ENCODE measurements at regions not wholly inside any gene's neighbourhood (a gene's known extent, or its start where the extent isn't known, plus 50 kb on each side); places are given as distances from the start of the nearest gene placed in this dataset.

DNA sequence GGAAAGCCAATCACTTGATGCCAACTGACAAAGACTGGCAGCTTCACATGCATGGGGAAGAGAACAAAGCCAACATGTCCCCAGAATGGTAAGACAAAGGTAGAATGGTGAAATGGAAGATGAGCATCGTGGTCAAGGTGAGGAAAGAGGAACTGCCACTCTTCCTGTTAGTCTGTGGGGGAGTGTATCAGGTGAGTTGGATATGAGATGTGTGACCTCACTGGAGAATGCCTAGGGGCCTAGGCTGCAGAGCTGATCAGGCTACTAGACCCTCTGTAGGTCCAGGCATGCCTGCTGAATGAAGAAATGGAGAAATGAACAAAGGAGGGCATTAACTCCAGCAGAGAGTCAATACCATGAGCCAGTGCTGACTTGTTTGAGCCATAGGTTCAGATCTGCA is 112.4 kb upstream of the SLC1A3 start:
- Mint-ChIP-seq H3K36me3 (ENCODE audit: low read depth) (no peaks in the 10 kb centered on the region), H3K27ac (no peak overlapping the region), H3K4me3 (no peak overlapping the region), H3K4me1 (peaks cover 7% of the 10 kb centered on the region), H3K27me3 (ENCODE audit: insufficient read depth) (peaks cover 12% of the 10 kb centered on the region), H3K9me3 (no peaks in the 10 kb centered on the region)
- no peaks in the 10 kb centered on the region for H3K27me3 ChIP-seq (ENCODE audit: control insufficient read depth, insufficient read depth, low read length, poor library complexity, severe bottlenecking)
- no peak overlapping the region for H3K4me3 ChIP-seq (ENCODE audit: low read length)
- H3K9me3 ChIP-seq (ENCODE audit: control insufficient read depth, low read length) = no peaks in the 10 kb centered on the region
- TF ChIP-seq, protein P1, sequence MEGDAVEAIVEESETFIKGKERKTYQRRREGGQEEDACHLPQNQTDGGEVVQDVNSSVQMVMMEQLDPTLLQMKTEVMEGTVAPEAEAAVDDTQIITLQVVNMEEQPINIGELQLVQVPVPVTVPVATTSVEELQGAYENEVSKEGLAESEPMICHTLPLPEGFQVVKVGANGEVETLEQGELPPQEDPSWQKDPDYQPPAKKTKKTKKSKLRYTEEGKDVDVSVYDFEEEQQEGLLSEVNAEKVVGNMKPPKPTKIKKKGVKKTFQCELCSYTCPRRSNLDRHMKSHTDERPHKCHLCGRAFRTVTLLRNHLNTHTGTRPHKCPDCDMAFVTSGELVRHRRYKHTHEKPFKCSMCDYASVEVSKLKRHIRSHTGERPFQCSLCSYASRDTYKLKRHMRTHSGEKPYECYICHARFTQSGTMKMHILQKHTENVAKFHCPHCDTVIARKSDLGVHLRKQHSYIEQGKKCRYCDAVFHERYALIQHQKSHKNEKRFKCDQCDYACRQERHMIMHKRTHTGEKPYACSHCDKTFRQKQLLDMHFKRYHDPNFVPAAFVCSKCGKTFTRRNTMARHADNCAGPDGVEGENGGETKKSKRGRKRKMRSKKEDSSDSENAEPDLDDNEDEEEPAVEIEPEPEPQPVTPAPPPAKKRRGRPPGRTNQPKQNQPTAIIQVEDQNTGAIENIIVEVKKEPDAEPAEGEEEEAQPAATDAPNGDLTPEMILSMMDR (conservative IDR thresholded peaks at IDR 0.05) = no peak
- no peaks in the 10 kb centered on the region for H3K4me1 ChIP-seq (ENCODE audit: control insufficient read depth, insufficient read depth, low read length)
- H3K36me3 ChIP-seq (ENCODE audit: control insufficient read depth, insufficient read depth, low read length) = no peaks in the 10 kb centered on the region
- no peak overlapping the region for H3K27ac ChIP-seq (ENCODE audit: low read depth, low read length)
- H3K9ac ChIP-seq (ENCODE audit: extremely low read depth, low read length, poor library complexity, severe bottlenecking) = no peak overlapping the region
- no peak for DNase-seq
- WGBS, 2 experiments (ENCODE audit: insufficient coverage in 1 of 2, insufficient read length in 1 of 2) = 82 to 100% methylated on average over 1 of the region's 1 CpG

DNA sequence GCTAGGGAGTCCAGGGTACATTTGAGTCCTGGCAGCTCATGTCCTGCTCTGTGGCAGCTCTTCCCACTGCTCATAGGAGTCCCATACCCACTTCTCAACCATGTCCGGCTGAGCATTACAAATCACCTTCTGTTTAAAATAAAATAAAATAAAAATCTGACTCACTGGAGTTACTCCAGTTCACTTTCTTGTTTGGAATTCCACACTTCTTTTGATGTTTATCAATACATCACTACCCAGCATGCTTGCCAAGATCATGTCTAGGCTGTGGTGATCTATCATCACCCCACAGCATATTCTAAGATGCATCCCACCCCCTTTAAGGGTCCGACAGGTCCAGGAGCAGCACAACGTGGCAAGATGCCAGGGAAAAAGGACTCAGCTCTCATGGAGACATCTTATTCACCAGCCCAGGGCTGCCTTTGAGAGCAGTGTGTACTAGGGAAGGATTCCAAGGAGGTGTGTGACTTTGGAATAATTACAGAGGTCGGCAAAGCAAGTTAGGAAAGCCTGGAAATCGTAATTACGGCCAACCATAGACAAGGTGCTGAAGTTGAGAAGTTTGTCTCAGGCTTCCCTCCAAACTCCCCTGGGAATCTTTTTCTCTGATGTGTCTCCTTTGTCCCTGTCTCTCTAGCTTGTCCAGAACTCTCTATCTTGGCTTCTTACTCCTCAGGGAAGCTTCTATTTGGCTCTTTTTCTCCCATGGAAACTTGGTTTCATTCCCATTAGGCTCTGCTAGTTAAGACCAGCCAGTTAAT is 111.4 kb upstream of the SLC1A3 start:
- Histone ChIP-seq H3K9me3 (ENCODE audit: control insufficient read depth, low read length) (no peaks in the 10 kb centered on the region), H3K27ac (ENCODE audit: low read depth, low read length) (no peak overlapping the region), H3K4me3 (ENCODE audit: low read length) (no peak overlapping the region), H3K36me3 (ENCODE audit: control insufficient read depth, insufficient read depth, low read length) (no peaks in the 10 kb centered on the region), H3K27me3 (ENCODE audit: control insufficient read depth, insufficient read depth, low read length, poor library complexity, severe bottlenecking) (no peaks in the 10 kb centered on the region), H3K9ac (ENCODE audit: extremely low read depth, low read length, poor library complexity, severe bottlenecking) (no peak overlapping the region), H3K4me1 (ENCODE audit: control insufficient read depth, insufficient read depth, low read length) (no peaks in the 10 kb centered on the region)
- Mint-ChIP-seq H3K27me3 (ENCODE audit: insufficient read depth) (peaks cover 17% of the 10 kb centered on the region), H3K4me1 (peaks cover 7% of the 10 kb centered on the region), H3K9me3 (no peaks in the 10 kb centered on the region), H3K4me3 (no peak overlapping the region), H3K36me3 (ENCODE audit: low read depth) (no peaks in the 10 kb centered on the region), H3K27ac (no peak overlapping the region)
- 91 to 94% methylated on average over 3 to 6 of the region's 6 CpGs for WGBS, 2 experiments (ENCODE audit: insufficient coverage in 1 of 2, insufficient read length in 1 of 2)
- no peak for DNase-seq
- TF ChIP-seq, protein P1 (conservative IDR thresholded peaks at IDR 0.05) = no peak

DNA sequence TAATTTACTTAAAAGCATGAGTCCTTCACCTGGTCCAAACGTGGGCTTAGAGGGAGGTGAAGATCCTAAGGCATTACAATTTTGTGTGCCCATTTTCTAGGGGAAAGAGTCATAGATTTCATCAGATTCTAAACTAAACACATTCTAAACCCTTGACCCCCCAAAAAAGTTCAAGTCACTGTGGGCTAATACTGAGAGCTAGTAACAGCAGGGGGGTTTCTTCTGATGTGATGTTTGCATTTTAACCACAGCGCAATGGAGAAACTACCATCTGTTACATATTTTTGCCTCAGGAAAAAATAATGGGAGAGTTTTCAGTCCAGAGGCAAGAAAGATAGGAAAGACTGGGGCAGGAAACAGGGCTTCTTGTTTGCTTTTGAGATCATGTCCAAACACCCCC is 110.8 kb upstream of the SLC1A3 start:
- no peak for DNase-seq
- Mint-ChIP-seq H3K4me1 (peaks cover 7% of the 10 kb centered on the region), H3K9me3 (no peaks in the 10 kb centered on the region), H3K27me3 (ENCODE audit: insufficient read depth) (peaks cover 13% of the 10 kb centered on the region), H3K27ac (no peak overlapping the region), H3K4me3 (no peak overlapping the region), H3K36me3 (ENCODE audit: low read depth) (no peaks in the 10 kb centered on the region)
- Histone ChIP-seq H3K9ac (ENCODE audit: extremely low read depth, low read length, poor library complexity, severe bottlenecking) (no peak overlapping the region), H3K27me3 (ENCODE audit: control insufficient read depth, insufficient read depth, low read length, poor library complexity, severe bottlenecking) (no peaks in the 10 kb centered on the region), H3K4me3 (ENCODE audit: low read length) (no peak overlapping the region), H3K4me1 (ENCODE audit: control insufficient read depth, insufficient read depth, low read length) (no peaks in the 10 kb centered on the region), H3K36me3 (ENCODE audit: control insufficient read depth, insufficient read depth, low read length) (no peaks in the 10 kb centered on the region), H3K9me3 (ENCODE audit: control insufficient read depth, low read length) (no peaks in the 10 kb centered on the region), H3K27ac (ENCODE audit: low read depth, low read length) (no peak overlapping the region)
- WGBS, 2 experiments (ENCODE audit: insufficient coverage in 1 of 2, insufficient read length in 1 of 2) = 88% methylated on average over 2 of the region's 2 CpGs; no CpG with 5 or more reads in 1 of the 2 experiments
- TF ChIP-seq, protein P1 (conservative IDR thresholded peaks at IDR 0.05) = no peak
